ENCODE measurements at regions not wholly inside any gene's neighbourhood (a gene's known extent, or its start where the extent isn't known, plus 50 kb on each side); places are given as distances from the start of the nearest gene placed in this dataset.

DNA sequence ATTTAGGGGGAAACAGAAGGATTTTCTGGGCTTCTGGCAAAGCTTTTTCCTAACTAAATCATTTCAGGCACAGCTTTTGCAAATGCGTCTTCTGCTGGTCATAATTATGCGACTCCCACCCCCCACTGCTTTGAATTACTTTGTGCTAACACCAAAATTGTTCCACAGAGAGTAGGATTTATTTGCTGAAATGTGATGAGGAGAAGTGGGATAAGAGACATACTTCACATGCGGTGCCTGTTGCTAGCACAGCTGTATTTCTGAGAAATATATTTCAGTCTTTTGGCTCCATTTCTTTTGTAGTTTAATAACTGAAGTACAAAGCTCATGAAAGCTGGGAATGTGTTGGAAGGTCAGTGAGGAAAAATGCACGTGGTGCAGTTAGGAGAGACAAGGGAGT lies 83.2 kb upstream of the TAS2R1 start:
- no peak for TF ChIP-seq EZH2 (IDR thresholded peaks at IDR 0.05)
- TF ChIP-seq, protein P1, sequence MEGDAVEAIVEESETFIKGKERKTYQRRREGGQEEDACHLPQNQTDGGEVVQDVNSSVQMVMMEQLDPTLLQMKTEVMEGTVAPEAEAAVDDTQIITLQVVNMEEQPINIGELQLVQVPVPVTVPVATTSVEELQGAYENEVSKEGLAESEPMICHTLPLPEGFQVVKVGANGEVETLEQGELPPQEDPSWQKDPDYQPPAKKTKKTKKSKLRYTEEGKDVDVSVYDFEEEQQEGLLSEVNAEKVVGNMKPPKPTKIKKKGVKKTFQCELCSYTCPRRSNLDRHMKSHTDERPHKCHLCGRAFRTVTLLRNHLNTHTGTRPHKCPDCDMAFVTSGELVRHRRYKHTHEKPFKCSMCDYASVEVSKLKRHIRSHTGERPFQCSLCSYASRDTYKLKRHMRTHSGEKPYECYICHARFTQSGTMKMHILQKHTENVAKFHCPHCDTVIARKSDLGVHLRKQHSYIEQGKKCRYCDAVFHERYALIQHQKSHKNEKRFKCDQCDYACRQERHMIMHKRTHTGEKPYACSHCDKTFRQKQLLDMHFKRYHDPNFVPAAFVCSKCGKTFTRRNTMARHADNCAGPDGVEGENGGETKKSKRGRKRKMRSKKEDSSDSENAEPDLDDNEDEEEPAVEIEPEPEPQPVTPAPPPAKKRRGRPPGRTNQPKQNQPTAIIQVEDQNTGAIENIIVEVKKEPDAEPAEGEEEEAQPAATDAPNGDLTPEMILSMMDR (IDR thresholded peaks at IDR 0.05) = no peak
- TF ChIP-seq EZH2phosphoT487 (IDR thresholded peaks at IDR 0.05) = no peak

Data from neural progenitor cell (in vitro differentiated cells).